SIG-M5 treated with dmso at 0.1 percent for 504 hours (cell line): ENCODE measurements at regions not wholly inside any gene's neighbourhood (a gene's known extent, or its start where the extent isn't known, plus 50 kb on each side); places are given as distances from the start of the nearest gene placed in this dataset.

Experiments used
- DNase-seq: peaks from one replicate; lab custom pipeline; 2025; ENCODE audit not compliant: unreplicated experiment; lab: John Stamatoyannopoulos, UW

DNA sequence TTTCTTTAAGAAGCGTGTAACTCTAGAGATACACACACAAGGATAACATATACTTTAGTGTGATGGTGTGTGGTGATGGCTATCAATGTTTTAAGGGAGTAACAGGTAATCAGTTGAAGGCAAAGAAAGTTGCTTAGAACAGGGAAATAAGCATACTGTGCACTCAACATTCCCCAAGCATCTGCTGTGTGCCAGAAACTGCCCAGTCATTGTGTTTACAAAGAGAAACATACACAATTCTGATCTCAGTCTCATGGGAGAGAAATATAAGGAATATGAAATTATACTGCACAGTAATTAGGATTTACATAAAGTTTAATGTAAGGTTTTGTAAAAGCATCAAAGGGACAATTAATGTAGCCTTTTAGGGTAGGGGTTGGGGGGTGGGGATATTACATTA is 224.1 kb upstream of the TYRP1 start:
- DNase-seq = no peak

DNA sequence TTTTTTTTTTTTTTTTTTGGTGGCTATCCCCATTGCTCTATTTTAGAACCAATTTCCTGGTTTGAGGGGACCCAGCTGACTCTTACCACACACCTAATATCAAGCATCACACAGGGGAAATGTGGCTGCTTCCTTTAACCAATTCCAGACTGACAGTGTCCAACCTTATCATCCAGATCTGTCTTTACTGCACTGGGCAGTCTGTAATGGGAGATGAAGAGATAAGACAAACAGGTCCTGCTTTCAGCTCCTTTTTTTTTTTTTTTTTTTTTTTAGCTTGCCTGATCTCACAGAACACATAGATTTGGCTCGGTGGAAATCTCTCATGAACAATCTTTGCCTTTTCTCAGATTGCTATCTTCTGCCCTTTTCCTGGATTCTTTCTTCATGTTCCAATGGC is 198.8 kb upstream of the TYRP1 start:
- no peak for DNase-seq

DNA sequence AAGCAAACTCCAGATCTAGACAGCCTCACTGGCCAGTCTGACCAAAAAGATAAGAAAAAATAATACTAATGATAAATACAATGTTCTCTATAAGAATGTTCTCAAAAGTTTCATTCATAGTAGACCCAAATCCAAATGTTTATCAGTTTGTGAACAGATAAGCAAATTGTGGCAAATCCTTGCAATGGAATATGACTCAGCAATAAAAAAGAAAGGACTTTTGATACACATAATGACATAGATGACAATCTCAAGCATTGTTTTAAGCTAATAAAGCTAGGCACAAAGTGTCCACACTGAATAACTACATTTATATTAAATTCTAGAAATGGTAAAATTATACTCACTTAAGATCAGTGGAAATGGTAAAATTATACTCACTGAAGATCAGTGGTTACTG is 195.4 kb upstream of the TYRP1 start:
- no peak for DNase-seq

DNA sequence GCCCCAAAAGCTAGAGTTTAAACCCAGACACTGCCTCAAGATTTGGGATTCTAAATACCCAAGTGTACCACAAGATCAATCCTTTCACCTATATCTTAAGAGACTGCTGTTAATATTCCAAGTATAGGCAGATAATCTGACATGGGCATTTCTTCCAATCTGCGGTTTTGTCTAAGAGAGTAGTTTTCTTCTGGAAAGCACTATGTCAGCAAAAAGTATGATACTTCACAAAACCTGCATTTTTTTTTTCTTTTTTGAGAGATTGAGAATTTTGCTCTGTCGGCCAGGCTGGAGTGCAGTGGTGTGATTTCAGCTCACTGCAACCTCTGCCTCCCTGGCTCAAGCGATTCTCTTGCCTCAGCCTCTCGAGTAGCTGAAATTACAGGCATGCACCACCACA is 190.7 kb upstream of the TYRP1 start:
- no peak for DNase-seq

DNA sequence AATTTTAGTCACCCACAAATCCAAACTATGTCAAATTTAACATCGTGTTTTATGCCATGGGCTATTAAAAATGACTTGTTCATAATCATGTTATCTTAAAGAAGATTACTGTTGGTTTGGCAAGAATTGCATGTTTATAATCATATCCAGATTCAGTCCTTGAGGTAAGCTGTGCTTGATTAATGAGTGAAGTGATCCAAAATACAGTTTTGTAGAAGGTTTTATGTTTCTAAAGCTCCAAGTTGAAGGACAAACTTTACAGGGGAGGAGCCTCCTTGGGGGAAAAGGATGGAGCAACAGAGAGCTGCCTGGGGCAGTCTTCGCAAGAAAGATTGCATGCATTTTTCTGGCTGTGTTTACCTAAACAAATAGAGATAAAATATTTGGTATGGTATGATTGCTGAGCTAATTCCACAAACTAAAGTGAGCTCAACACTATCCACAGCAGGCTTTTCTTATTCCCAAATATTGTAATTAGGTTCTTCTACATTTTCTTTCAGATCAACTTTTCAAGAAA is 189.5 kb upstream of the TYRP1 start:
- no peak for DNase-seq

DNA sequence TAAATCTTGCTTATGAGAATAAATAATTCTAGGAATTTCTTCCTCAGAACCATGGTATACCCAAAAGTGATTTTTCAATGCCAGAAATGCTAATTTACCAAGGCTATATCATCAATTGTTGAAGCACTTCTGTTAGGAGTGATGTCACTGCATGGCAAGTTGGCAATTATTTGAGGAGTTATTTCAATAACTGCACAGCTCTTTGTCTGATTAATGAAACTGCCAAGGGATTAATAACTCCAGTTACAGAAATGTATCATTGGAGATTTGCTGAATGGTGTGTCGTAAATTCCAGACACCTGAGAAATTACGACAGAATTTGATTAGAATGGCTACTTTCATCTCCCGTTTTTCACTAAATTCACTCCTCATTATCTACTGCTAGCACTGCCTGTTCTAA is 182.6 kb upstream of the TYRP1 start:
- no peak for DNase-seq

DNA sequence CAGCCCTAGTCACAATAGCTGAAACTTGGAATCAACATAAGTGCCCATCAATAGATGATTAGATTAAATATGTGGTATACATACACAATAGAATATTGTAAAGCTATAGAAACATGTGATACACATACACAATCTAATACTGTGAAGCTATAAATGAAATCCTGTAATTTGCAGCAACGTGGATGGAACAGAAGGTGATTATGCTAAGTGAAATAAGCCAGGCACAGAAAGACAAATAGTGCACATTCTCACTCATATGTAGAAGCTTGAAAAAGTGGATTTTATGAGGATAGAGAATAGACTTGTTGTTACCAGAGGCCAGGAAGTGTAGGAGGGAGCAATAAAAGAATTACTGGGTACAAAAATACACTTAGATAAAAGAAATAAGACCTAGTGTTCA is 181.5 kb upstream of the TYRP1 start:
- DNase-seq = no peak

DNA sequence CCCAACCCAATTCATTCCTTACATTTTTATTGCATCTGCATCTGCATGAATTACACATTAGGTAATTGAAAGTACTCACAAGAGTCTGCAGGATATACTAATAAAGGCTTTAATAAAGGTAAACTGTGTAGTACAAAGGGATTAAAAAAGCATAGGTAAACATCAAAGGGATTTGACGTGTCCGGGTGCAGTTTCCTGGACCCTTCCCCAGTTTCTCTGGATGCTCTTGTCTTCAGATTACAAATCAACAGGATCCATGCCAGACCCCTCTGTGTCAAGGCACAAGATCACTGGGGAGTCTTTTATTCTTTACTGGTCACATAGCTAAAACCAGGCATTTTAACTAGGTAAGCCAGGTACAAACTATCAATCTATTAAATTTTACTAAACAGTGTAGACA is 177.2 kb upstream of the TYRP1 start:
- no peak for DNase-seq

DNA sequence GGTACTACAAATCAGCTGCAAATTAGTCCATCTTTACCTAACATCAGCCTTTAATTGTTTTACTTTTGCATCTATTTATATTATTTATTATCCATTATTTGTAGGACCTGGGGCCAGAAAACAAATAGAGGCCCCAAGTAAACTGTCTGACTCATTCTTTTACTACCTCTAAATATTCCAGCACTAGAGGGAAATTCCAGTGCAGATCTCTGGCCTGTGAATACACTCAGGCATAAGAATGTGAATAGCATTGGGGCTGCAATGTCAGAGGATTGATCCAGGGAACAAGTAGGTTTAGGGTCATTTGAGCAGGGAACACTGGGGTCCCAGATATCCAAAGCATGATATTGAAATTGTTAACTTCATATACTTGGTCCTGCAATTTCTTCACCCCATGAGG is 176.6 kb upstream of the TYRP1 start:
- no peak for DNase-seq

DNA sequence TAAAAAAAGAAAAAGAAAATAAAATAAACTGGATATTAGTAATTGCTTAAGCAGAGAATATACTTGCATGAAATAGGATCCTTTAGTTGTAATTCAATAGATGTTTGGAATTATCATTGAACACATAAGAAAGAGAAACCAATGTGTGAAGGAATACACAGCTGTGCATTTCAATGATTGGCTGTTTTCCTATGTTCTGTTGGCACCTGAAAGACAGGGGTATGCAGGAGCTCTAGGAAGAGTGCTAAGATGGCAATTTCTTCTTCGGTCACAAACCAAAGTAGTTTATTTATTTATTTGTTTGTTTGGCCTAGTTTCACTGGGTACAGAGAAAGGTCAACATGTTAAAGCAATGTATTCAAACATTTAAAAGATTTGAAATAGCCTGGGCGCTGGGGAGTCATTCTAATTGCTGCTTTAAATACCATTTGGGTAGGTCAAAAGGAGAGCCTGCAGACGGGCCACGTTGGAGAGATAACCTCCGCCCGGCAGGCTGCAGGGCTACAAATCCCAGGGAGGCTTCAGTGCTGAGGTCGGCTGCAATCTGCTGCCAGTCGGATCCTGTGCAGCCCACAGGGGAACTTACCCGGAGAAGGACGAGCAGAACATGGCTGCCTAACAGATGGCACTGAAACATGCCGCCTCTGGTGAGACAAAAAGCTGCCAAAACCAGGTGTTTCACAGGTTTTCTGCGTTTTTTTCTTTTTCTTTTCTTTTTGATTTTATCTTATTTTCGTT is 154.2 kb upstream of the TYRP1 start:
- DNase-seq = no peak

DNA sequence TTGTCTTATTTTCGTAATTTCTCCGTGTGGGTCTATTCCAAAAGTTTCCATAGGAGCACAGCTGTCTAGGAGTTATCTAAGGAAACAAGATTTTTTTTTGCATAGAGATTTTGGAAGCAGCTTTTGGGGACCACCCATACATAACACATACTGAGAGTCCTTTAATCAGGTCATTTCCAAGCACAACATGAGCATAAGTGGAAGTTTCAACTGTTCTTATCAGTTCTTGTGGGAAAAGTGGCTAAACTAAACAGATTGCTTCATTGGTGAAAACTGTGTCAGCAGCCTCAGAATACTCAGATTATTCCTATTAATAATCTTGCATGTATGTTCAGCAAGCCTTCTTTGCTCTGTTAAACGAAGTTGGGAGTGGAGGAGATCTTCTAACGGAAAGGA is 153.6 kb upstream of the TYRP1 start:
- no peak for DNase-seq

DNA sequence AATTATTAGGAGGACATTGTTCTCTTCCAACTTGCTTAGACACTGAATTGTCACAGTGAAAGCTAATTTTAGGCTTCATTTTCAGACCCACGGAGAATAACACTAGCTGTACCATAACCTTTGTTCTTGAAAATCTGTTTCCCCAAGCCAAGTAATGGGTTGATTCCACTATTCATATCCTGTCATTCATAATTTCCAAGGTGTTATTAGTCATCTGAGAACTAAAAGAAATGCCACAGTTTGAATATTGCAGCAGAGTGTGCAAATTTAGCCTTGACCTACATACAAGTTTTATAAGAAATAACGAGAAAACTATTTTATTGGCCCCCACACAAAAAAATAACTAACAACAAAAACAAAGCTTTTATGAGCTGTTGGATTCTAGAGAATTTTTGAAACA is 148.5 kb upstream of the TYRP1 start:
- no peak for DNase-seq

DNA sequence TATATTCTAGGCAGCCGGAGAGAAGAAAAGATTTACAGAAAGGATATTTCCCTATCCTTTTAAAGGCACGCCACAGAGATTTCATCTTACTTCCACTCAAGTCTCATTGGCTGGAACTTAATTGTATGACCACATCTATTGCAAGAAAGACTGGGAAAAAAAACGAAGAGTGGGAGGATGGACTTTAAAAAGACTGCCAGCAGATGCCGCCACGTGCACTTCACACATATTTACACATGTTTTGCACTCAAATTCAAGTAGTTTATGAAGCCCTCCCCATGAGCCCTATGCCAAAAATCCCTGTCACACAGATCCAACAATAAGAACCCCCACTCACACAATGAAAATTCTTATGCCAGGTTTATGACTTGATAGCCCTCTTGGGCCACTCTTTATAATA is 138.5 kb upstream of the TYRP1 start:
- no peak for DNase-seq

DNA sequence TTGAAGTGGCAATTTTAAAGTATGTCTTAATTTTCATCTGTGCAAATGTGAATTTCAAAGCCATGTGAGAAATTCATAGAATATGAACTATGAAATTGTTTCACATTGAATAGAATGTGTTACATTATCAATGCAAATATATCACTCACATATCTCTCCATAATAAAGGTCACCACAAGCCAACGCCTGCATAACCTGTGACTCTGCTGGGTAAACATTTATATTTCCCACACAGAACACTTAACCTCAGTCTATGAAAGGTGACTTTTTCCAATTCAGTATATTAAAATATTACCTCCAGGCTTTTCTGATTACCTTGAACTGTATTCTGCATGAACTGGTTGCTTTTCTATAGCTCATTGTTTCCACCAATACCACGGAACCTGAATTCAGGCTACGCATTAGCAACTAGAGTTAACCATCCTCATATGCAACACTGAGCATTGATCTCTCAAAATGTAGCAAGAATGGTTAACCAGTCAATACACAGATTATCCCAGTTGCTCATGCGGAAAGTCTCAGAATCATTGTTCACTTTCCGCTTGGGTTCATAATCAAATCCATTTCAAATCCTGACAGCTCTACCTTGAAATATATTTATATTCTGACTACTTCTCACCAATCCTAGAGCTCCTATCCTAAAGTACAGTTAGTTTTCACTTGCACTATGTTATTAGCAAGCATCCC is 126.6 kb upstream of the TYRP1 start:
- no peak for DNase-seq

DNA sequence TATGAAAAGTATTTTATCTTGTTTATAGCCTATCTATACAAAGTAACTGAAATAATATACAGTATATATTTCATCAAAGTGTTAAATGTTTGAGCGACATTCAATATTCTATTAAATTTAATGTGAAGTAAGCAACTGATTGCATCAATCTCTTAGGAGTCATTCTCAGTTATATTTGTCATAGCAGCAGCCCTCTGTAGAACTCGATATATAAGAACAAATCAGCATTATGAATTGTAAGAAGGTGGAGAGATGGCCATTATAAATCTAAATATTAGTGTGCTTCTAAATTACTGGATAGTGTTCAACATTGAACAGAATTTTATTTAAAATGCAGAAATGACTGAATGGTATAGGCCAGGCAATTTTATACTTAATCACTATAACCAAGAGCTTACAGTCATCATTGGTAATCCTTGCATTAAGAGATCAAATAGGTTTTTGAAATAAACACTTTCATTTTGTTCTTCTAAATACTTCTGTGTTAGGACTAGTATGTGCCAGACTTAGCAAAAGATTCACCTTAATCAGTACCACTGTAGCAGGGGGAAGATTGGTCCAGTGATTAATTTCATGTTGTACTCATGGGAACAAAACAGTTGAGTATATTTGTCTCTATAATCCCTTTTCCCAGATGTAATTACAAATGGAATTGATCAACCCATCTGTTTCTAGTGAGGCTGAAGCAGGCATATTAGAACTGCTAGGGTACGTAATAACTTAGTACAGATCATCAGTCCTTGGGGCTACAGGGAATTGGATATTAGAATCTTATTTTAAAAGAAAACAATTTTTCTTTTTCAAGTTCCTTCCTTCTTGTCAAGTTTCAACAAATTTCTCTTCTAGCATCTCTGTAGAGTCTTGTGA is 108.3 kb upstream of the TYRP1 start:
- DNase-seq = no peak

DNA sequence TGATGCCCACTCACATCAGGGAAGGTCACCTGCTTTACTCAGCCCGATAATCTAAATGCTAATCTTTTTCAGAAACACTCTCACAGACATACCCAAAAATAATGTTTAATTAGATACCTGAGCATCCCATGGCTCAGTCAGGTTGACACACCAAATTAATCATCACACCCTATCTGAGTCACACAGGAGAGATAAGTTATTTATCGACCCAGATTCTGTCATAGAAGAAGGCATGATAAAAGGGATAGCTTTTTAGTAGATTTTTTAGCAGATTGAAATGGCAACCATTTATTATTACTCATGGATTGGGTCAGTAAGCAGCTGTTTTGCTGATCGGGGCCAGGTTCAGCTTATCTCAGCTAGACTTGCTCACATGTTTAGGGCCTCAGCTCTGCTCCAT is 97.8 kb upstream of the TYRP1 start:
- DNase-seq = no peak

DNA sequence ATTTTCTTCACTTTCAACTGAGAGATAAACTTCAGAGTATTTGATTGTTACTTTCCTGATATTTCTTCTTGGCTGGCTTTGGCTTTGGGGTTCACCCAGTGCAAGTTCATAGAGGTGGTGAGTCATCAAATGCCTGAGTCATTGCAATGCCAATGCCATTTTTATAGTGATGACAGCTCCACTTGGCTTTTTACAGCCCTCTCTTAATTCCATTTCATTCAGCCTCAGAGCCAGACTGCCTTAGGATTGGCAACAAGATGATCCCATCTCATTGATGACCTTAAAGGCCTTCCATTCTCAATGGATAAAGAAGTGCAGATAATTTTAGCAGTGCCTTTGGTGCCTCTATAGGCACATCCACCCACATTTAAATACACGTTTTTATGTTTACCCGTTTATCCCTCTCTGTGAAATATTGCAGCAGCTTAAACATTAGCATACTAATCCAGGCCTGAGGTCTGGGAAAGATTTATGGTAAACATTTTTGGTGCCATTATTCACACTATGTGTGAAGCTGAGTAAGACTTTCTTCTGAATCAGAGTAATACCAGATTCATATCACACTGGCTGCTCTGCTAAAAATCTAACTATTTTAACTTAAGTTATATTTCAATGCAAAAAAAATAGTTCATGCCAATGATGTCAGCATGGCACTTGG is 88.9 kb upstream of the TYRP1 start:
- DNase-seq = no peak

DNA sequence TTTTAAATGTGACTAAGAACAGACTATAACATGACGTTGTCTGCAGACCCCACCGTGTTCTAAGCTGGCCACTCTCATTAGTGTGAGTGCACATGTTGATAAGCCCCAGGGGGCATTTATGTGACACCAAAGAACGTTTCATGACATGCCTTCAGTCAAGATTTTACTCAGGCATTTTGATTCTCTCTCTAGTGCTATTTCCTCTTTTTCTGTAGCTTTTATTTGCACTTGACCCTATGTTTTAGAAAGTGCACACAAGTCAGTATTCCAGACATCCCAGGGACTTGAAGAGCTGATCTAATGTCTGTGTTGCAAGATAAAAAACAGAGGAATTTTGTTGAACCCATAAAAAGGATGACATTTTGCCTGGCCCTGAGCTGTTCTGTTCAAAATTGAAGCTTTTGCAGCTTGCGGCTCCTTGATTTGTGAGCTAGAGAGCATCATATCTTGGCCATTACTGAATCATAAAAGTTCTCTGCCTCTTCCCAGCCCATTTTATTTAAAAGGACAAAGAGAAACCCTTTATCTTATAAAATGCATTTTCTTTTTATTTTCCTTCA is 80.9 kb upstream of the TYRP1 start:
- no peak for DNase-seq

DNA sequence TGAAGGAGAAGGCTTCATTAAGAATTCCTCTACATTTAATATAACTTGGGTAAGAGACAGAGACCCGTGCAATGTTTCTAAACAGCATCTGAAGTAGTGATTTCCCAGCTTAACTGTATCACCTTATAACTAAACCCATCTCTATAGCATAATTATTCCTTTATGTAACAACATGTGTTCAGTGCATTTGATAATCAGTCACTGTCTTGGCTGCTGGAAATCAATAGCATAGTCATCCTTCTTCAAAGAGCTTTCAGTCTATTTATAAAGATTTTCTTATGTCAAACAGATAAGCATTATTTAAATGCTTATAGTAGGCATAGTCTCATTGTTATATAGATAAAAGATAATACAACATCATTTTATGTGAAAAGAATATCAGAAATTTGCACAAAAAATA is 80.1 kb upstream of the TYRP1 start:
- no peak for DNase-seq

DNA sequence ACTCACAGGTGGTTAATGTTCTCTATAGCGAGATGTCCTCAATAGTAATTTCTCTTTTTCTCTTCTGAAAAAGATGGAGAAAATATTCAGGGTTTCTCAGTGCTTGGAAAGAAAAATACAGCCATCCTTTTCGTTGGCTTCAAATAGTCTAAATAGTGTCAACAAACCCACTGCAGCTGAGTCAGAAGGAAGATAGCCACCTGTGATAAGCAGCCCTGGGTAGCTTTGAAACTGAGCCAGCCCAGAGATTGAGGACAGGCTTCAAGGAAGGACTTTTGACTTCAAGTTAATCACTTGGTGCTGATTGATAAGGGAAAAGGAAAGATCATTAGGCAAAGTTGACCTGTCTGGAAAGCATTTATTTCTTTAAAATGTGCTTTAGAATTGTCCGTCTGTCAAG is 78.7 kb upstream of the TYRP1 start:
- no peak for DNase-seq

DNA sequence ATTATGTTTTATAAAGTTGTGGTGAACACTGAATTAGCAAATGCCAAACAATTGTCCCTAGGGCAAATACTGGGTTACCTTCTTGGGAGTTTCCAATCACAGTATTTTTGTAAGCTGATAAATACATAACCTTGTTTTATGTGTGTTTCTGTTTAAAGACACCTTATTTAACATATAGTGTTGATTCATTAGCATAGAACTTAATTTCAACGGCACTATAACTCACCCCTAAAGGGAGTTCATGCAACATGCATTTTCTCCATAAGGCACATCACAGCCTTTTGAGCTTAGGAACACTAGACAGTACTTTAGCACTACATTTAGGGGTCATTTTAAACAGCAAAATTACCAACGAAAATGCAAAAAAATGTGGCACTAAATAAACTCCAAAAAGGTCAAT is 74.2 kb upstream of the TYRP1 start:
- no peak for DNase-seq
